RPMI7951 (cell line): ENCODE measurements at regions not wholly inside any gene's neighbourhood (a gene's known extent, or its start where the extent isn't known, plus 50 kb on each side); places are given as distances from the start of the nearest gene placed in this dataset.

Source experiments
- DNase-seq: peaks from one replicate; pipeline ENCODE4 v3.0.0-alpha.2; 2012; ENCODE audit warnings: low read depth

GRCh38 chr4:176383273-176384077 lies 63.7 kb downstream of the SPCS3 start:
- DNase-seq: peak; percentile 19

DNA sequence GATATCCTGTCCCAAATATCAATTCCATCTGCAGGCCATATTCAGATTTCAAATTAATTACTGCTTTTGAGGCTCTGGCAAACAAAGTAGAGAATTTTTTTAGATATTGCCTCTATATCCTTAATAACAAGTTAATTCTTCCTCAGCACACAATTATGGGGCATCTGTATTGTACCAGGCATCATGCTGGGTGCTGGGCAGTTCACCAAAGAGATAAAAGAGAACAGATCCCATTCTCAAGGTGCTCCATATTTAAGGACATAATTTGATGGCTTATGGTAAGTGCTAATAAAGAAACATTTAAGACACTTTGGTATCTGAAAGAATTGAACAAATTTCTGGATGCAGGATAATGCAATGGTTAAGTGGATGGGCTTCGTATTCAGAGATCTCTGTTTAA lies 65.8 kb downstream of the SPCS3 start:
- no peak for DNase-seq

DNA sequence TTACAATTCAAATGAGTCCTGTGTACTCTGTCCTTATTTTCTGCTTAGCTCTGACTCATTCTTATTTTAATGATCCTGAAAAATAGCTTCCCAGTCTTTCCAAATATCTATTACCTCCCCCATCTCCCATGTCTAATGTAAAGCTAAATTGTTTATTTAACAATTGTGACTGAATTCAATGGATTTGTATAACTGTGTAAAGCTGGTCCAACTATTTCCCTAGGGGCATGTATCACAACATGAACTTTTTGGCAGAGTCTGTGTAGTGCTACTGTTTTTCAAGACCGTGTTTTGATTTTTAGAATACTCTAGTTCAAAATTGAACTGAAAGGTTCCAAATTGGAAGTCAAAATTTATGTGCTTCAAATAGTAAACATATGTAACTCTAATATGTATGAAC lies 67.8 kb downstream of the SPCS3 start:
- peak; percentile 27 for DNase-seq

GRCh38 chr4:176393306-176394013 lies 73.7 kb downstream of the SPCS3 start:
- no peak for DNase-seq

- peak; percentile 54 for DNase-seq
Measured at GRCh38 chr4:176400816-176401461, 81.2 kb downstream of the SPCS3 start.

DNA sequence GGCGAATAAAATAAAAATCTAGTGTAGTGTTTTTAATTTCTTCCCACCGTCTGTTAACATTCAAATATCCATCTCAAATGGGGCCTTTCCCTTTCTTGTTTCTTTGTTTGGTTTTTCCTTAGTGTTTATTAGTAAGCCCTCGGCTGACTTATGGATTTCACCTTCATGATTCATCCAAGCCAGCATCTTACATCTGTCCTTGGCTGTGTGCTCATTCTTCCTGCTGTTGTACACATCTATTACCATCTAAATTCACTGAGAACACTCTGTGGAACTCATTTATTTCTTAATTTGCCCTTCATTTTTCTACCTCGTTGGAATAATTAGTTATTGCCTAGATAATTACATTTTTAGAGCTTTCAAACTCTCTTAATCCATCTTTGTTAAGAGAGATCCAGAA lies 84.9 kb downstream of the SPCS3 start:
- DNase-seq: peak; percentile 34

DNA sequence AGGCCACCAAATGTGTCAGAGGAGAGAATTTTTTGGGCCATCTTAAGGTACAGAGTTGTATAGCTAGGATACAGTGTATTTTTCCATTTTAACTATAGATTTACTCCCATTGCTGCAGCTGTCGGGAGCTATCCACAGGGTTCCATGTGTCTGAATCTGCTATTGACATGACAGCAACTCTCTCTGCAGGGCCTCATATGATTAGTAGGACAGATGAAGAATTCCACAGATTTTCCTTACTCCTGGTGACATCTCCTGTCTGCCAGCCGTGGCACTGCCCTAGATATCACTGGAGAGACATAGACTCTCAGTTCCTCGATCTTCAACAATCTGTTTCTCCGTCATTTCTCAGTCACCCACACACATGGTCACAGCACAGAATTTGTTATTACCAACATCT lies 86.5 kb downstream of the SPCS3 start:
- no peak for DNase-seq

- no peak for DNase-seq
Measured at GRCh38 chr4:176406736-176407135, 87.0 kb downstream of the SPCS3 start.

- peak; percentile 34 for DNase-seq
Measured at GRCh38 chr4:176409627-176410026, 89.9 kb downstream of the SPCS3 start.

DNA sequence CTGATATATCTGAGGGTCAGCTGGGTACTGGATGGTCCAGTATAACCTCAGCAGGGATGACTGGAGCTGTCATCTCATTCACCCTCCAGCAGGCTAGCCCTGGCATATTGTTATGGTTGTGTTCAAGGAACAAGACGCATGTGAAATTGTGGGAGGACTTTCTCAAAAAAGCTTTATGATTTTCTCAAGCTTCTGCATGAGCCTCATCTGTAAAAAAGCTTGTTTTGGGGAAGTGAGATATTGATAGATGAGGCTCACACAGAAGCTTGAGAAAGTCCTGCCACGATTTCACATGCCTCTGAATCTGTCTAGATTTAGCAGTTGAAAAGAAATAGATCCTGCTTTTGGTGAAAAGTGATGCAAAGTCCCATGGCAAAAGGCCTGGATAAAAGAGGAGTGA lies 93.4 kb downstream of the SPCS3 start:
- DNase-seq: no peak

DNA sequence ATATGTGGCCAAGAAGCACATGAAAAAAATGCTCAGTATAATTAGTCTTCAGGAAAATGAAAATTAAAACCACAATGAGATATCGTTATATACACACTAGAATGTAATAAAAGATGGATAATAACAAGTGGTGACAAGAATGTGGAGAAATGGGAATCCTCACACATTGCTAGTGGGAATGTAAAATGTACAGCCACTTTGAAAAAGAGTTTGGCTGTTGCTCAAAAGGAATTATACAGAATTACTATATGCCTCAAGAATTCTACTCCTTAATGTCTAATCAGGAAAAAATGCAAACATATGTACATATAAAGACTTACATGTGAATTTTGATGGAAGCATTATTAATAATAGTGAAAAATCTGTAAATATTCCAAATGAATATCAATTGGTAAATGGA lies 102.2 kb downstream of the SPCS3 start:
- DNase-seq: no peak

- no peak for DNase-seq
Measured at GRCh38 chr4:176422511-176422910, 102.7 kb downstream of the SPCS3 start.

DNA sequence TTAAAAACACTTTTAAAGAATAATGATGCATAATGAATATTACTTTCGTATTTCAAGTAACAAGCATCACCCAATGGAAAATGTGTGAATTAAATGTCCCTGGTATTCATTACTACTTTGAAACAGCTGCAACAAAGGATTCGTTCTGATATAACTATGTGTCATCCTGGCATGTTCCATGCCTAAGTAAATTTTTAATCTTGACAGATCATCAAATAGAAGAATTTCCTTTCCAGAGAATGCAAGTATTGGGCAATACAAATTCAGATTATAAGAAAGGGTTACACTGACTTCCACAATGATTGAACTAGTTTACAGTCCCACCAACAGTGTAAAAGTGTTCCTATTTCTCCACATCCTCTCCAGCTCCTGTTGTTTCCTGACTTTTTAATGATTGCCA lies 105.3 kb downstream of the SPCS3 start:
- peak; percentile 60 for DNase-seq

DNA sequence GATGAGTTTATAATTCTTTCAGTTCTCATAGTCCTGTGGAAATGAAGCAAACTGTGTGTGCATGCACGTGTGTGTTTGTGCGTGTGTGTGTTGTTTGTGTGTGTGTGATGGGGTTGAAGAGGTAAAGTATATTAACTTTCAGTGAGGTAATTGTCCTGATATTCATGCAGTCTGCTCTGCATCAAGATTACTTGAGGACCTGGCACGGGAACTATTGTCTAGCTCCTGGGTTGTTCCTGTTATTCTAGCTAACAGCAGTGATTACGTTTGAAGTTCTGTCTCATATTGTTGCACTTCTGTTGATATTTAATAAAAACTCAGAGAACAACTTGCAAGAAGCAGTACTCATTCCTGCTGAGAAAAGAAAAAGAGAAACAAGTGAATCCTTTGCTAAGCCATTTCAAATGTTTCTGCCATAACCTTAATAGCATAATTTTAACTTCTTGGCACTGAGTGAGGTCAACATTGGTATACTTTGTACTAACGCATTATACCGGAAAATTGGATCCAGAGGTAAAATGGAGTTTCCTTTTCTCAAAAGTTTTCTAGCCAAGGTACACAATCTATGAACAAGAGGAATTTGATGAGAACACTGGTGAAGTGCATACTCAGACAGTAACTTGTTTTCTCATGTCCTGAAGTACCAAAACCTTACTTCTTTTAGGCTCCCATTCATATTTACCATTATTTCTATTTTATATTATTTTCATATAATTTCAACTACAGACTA lies 113.2 kb downstream of the SPCS3 start:
- DNase-seq: no peak

GRCh38 chr4:176433983-176434382 lies 114.2 kb downstream of the SPCS3 start:
- no peak for DNase-seq

DNA sequence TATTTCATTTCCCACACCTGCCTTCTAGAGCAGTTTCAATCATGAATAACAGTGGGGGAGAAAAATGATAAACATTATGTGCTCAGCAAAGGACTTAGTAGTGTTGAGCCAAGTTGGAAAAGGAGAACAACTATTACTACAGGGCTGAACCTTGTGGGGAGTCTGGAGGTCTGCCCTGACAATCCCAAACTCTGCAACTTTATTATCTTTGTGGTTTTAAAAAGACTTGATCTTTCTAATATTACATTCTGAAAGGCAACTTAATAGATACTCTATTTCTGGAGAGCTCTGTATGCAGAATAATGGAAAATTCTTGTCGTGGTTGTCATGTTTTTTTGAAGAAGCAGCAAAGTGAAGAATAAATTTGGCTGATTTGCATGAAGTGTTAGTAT lies 116.1 kb downstream of the SPCS3 start:
- DNase-seq: no peak

DNA sequence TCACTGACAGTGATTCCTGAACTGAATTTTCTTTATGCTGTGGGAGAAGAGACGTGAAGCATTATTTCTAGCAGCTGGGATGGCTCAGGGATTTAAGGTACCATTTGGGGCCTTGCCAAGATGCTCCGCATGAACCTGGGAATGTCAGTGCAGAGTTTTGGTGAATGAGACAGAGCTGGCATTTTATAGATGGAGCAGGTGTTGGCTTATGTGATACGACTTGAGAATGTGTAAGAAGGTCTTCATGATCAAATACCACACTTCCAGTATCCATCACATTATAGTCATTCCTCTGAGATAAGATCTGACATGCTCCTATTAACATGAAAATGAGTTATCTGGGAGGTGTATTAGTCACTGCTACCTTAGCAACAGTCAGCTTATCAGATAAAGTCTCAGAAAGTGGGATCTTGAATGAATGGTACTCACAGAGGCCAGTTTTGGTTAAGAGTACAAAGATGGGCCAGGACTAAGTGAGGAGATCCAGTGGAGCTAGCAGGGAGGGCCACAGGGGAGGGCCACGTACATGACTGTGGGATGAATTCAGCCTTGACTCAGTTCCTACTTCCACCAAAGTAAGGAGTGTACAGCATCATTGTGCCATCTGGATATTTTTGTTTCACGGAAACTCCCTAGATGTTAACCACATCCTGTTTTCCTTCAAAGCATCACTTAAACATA lies 116.7 kb downstream of the SPCS3 start:
- DNase-seq: peak; percentile 91

- DNase-seq: peak; percentile 49
Measured at GRCh38 chr4:176437756-176438155, 118.0 kb downstream of the SPCS3 start.

GRCh38 chr4:176438401-176438800 lies 118.6 kb downstream of the SPCS3 start:
- DNase-seq: no peak

DNA sequence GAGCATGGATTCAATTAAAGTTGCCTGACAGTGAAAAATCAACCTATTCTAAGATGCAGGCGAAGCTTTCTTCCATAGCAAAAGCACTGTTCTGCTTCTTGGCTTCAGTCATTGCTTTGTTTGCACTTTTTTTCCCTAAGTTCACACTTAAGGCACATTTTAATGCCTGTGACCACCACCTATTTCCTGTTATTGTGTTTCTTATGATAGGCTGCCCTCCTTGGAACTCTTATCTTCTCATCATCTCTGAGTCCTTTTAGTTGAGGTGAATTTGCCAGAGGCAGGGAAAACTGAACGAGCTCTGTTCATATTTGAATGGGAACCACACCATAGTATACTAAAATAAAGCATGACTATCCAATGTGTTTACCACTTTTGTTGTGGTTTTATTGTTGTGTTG lies 119.8 kb downstream of the SPCS3 start:
- peak; percentile 76 for DNase-seq

DNA sequence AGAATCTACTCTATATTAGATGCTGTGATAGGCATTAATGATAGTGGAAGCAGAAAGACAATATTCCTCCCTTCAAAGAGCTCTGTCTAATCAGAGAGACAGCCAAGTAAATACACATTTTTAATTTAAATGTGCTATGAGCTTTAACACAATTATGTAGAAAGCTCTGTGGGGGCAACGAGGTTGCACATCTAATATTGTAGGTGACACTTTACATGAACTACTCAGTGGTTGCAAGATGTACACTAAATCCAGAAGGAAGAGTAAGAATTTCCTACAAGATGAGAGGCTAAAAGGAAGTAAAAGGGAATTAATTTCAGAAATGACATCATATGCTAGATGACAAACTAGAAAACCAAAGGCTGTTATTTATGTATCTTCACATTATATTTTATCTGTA lies 120.9 kb downstream of the SPCS3 start:
- no peak for DNase-seq

DNA sequence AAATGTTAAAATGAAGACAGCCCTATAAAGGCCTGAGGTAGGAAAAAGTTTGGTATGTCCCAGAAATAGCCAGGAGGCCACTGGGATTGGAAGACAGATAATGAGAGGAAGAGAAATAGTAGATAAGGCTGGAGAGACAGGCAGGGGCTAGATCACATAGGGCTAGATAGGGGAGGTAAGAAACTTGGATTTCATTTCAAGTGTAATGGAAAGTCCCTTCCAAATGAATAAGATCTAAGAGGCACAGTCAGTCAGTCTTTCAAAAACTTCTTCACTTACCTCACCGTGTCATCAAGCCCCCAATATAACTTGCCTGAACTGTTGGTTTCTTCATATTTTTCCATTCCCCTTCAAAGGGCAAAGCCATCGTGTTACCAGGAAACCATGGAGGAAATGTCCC lies 121.8 kb downstream of the SPCS3 start:
- no peak for DNase-seq
